GM21528 (cell line): ENCODE measurements at regions not wholly inside any gene's neighbourhood (a gene's known extent, or its start where the extent isn't known, plus 50 kb on each side); places are given as distances from the start of the nearest gene placed in this dataset.
"Not testable (repeated sequence)": the region's sequence is repeated elsewhere in the genome, so short reads cannot be mapped to it uniquely, and the experiment has no call there.

ENCODE experiments used
- ATAC-seq: cut with Tn5 transposase; IDR thresholded peaks from one replicate; pipeline ENCODE4 v1.9.1; 2021; ENCODE audit warnings: mild to moderate bottlenecking, moderate library complexity; ENCODE audit not compliant: unreplicated experiment, low FRiP score

- no peak for ATAC-seq
Measured at GRCh38 chr3:145286937-145287336, 874.0 kb downstream of the PLOD2 start.

- ATAC-seq: no peak
Measured at GRCh38 chr3:145290010-145290409, 871.0 kb downstream of the PLOD2 start.

DNA sequence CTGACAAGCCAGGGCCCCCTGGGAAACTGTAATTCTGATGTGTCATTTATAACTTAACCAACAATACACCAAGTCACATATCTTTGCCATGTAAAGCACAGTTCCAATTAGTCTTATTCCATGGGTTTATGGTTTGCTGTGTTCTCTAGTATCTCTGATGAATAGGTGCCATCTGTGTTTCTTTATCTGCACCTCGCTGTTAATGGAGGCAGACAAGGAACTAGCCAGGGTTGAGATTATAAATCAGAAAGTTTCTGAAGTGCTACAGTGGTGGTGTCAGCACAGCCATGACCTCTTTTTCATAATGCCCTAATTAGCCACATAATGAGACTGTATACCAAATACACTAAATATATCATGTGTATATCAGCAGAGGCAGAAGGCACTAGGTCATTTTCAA is 866.4 kb downstream of the PLOD2 start:
- no peak for ATAC-seq

- ATAC-seq: no peak
Measured at GRCh38 chr3:145307272-145307671, 853.7 kb downstream of the PLOD2 start.

DNA sequence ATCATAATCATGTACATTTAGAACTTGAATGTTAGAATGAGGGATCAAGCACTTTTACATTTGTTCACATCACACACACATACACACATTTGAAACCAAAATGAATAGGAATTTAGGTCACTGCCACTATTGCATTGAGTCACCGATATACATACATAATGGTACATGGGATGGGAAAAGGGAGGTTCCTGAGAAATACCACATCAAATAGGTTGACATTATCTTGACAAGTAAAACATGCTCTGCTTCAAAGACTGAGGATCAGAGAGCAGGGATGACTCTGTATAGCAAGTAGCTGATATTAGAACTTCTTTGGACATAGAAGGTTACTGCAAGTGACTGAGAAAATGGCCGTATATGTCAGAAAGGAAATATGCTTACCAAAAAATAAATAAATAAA is 847.2 kb downstream of the PLOD2 start:
- ATAC-seq: no peak

DNA sequence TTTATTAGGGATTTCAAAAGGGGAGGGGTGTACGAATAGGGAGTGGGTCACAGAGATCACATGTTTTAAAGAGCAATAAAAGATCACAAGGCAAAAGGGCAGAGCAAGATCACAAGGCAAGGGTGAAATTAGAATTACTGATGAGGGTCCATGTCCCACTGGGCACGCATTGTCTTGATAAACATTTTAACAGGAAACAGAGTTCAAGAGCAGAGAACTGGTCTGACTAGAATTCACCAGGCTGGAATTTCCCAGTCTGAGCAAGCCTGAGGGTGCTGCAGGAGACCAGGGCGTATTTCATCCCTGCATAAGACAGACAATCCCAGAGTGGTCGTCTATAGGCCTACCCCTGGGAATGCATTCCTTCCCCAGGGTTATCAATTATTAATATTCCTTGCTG is 844.7 kb downstream of the PLOD2 start:
- not testable (repeated sequence) for ATAC-seq

DNA sequence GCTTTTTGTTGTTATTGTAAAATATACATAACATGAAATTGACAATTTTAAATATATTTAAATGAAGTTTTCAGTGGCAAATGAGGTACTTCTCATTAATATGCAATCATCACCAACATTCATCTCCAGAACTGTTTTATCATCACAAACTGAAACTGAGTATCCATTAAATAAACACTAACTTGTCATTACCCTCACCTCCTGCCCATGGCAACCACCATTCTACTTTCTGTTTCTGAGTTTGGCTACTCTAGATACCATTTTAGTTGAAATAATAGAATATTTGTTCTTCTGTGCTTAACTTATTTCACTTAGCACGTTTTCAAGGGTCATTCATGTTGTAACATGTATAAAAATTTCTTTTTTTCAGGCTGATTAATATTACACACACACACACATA is 834.3 kb downstream of the PLOD2 start:
- ATAC-seq: no peak

GRCh38 chr3:145333427-145333826 is 827.6 kb downstream of the PLOD2 start:
- ATAC-seq: not testable (repeated sequence)

- ATAC-seq: no peak
Measured at GRCh38 chr3:145333931-145334330, 827.1 kb downstream of the PLOD2 start.

DNA sequence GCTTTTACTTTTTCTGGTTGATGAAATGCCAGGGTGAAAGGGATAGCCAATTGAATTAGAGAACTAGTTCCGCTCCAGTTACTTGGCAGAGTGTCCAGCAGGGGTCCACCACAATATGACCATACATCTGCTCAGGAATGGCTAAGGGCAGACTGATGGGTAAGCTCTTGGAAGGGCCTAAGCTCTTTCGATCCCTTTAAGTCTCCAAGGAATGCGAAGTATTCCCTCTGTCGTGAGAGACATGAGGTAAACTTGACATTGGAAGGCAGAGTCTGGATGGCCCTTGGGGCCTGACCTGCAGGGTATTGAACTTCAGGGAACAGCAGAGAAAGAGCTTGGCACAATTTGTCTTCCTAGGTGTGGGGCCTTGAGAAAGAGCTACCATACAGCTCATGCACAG is 805.8 kb downstream of the PLOD2 start:
- ATAC-seq: no peak

DNA sequence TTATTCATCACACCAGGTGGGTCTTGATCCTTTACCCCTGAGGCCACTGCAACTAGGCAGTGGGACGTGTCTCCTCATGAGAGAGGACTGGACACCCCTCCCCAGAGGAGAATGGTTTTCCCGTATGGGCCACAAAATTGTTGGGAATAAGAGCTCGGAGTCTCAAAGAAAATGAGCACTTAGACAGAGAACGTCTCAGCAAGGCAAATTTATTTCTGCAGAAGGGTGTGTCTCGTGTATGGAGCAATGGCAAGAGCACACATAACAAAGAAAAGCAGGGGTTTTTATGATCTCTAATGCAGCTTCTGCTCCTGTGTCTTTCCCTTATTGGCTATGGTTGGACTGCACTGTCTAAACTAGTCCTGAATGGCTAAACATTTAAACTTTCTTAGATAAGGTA is 803.5 kb downstream of the PLOD2 start:
- no peak for ATAC-seq

DNA sequence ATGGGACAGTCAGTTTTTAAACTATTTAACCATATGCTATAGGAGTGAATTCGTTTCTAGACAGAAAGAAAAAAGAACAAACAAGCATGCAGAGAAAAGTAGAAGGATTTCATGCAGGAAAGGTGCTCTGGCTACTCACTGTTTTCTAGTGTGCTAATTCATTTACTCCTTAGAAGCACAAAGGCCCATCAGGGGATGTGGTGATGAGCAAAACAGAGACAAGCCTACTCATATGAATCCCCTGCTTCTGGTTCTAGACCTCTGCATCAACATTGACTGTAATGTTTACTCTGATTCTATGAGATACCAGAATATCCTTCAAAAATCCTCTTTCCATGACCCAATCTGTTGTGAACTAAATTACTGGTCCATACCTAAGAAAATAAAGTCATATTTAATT is 801.9 kb downstream of the PLOD2 start:
- no peak for ATAC-seq

DNA sequence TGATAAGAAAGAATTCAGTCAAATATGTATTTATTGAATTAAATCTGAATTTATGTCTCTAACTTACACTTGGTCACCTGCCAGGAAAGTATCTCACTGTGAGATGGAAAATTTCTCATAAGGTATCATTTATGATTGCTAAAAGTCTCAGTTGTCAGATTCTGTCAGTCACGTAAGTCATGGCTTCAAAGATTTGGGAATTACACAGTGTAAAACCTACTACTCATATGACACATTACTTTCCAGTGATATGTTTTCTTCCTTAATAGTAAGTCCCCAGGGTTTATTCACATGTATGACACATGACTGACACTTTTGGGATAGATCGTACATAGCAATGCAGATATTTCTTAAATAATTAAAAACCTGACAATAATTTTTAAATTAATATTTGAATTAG is 792.2 kb downstream of the PLOD2 start:
- no peak for ATAC-seq

DNA sequence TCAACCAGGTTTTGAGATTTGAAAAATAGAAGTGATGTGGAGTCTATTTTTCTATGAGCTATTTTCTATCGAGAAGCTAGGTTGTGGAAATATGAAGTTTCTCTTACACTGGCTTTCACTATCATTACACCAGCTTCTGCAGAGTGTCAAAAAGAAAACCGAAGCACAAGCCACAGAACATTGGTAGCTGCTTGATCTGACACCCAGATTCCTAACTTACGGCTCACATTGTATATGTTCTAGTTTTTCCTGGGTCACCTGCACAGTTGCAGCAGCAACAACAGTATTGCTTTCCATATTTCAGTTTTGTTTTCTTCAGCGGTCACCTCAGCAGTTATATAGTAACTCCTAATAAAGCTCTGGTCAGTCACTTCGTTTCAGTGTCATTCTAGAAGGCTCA is 790.1 kb downstream of the PLOD2 start:
- ATAC-seq: no peak

DNA sequence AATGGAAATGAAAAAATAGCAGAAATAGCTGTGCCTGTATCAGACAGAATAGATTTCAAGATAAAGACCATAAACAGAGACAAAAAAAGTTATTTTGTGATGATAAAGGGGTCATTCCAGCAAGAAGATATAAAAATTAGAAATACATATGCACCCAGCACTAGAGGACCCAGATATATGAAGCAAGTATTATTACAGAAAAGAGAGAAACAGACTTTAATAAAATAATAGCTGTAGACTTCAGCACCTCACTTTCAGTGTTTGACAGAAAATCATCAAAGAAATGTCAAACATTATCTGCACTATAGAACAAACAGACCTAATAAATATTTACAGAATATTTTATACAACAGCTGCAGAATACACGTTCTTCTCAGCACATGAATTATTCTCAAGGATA is 783.7 kb downstream of the PLOD2 start:
- ATAC-seq: no peak

GRCh38 chr3:145383416-145383815 is 777.6 kb downstream of the PLOD2 start:
- no peak for ATAC-seq

- no peak for ATAC-seq
Measured at GRCh38 chr3:145384307-145384706, 776.7 kb downstream of the PLOD2 start.

GRCh38 chr3:145387211-145387610 is 773.8 kb downstream of the PLOD2 start:
- no peak for ATAC-seq

- ATAC-seq: no peak
Measured at GRCh38 chr3:145395421-145395820, 765.6 kb downstream of the PLOD2 start.

- no peak for ATAC-seq
Measured at GRCh38 chr3:145411605-145412004, 749.4 kb downstream of the PLOD2 start.

DNA sequence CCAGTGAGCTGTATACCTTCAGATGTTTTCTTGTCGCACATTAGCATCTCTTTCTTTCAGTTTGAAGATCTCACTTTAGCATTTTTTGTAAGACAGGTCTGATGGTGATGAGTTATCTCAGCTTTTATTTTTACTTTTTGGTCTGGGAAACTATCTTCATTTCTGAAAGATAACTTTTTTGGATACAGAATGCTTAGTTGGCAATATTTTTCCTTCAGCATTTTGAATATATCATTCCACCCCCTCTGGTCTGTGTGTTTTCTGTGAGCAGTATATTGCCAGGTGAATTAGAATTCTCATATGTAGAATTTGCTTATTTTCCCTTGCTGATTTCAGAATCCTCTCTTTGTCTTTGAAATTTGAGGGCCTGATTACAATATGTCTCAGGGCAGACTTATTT is 743.3 kb downstream of the PLOD2 start:
- no peak for ATAC-seq

- ATAC-seq: no peak
Measured at GRCh38 chr3:145422556-145422955, 738.4 kb downstream of the PLOD2 start.

- ATAC-seq: no peak
Measured at GRCh38 chr3:145427355-145427754, 733.6 kb downstream of the PLOD2 start.
